ENCODE measurements at regions not wholly inside any gene's neighbourhood (a gene's known extent, or its start where the extent isn't known, plus 50 kb on each side); places are given as distances from the start of the nearest gene placed in this dataset.

GRCh38 chr11:129719037-129719436 lies 96.6 kb upstream of the TMEM45B start:
- no peak for TF ChIP-seq POLR2A (IDR thresholded peaks at IDR 0.05; ENCODE audit: low read depth, low read length)
- TF ChIP-seq POLR2AphosphoS5 (IDR thresholded peaks at IDR 0.05; ENCODE audit: low read depth, low read length) = no peak
- no peak for TF ChIP-seq TAF1 (IDR thresholded peaks at IDR 0.05; ENCODE audit: low read depth, low read length)
- no peak for TF ChIP-seq SPI1 (IDR thresholded peaks at IDR 0.05; ENCODE audit: low read depth, low read length)
- TF ChIP-seq POU2F2 (IDR thresholded peaks at IDR 0.05; ENCODE audit: low read depth, low read length) = no peak
- no peak for TF ChIP-seq PAX5 (IDR thresholded peaks at IDR 0.05; ENCODE audit: insufficient read depth, low read length, severe bottlenecking)
